ENCODE measurements at regions not wholly inside any gene's neighbourhood (a gene's known extent, or its start where the extent isn't known, plus 50 kb on each side); places are given as distances from the start of the nearest gene placed in this dataset.

DNA sequence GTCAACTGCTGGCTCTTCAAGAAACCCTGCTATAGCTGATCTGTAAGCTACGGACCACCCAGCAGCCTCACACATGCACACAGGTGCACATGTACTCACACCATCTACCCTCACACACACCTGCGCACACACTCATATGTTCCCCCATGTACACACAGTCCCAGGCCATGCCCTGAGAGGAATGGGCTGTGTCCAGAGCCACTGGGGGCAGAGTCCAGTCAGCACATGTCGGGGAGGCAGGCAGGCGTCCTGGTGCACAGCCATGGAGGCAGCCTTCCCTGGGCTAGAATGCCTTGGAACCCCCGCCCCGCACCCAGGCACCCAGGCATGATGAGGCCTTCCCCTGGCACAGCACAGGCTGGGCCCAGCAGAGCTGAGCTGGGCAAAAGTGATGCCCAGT lies 58.3 kb upstream of the DLK1 start:
- Mint-ChIP-seq H3K4me1 (peaks cover 78% of the 10 kb centered on the region), H3K27ac (no peak overlapping the region), H3K9me3 (no peaks in the 10 kb centered on the region), H3K27me3 (ENCODE audit: low read depth, poor library complexity) (peaks cover 15% of the 10 kb centered on the region), H3K36me3 (ENCODE audit: low read depth) (no peaks in the 10 kb centered on the region), H3K4me3 (no peak overlapping the region)
- TF ChIP-seq, protein P1, sequence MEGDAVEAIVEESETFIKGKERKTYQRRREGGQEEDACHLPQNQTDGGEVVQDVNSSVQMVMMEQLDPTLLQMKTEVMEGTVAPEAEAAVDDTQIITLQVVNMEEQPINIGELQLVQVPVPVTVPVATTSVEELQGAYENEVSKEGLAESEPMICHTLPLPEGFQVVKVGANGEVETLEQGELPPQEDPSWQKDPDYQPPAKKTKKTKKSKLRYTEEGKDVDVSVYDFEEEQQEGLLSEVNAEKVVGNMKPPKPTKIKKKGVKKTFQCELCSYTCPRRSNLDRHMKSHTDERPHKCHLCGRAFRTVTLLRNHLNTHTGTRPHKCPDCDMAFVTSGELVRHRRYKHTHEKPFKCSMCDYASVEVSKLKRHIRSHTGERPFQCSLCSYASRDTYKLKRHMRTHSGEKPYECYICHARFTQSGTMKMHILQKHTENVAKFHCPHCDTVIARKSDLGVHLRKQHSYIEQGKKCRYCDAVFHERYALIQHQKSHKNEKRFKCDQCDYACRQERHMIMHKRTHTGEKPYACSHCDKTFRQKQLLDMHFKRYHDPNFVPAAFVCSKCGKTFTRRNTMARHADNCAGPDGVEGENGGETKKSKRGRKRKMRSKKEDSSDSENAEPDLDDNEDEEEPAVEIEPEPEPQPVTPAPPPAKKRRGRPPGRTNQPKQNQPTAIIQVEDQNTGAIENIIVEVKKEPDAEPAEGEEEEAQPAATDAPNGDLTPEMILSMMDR (IDR thresholded peaks at IDR 0.05): no peak
- no peak for DNase-seq

DNA sequence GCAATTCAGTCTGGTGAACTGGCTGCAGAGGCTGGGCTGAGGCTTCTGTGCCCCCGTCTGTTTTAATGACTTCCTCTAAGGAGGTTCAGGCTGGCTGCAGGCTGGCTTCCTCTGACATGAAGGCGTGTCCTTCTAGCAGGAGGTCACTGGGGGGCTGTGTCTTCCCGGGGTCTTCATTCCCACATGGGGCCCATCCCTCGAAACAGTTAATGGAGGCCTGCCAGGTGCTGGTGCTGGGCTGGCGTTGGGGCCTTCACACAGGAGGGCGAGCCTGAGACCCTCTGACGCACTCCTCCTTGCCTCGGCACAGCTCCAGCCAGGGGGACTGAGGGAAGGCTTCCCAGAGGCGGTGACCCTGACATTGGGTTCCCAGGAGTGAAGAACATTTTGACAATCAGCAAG lies 57.7 kb upstream of the DLK1 start:
- peak overlapping the region; percentile 57 for H3K27ac Mint-ChIP-seq

DNA sequence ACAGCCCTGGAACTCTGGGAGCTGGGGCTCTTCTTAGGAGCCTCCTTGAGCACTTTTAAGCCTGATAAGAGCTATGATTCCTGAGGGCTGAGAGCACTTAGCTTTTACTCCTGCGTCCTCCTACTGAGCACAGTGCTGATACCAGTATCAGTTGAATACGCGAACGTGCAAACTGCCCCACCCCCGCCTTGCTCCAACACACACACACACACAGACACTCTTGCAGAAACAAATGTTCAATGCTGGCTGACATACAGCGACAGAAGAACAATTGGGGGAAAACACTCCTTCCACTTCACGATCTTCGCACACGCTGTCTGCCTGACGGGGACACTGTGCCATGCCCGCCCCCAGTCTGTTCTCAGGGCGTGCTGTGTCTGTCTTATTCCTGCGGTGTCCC lies 57.2 kb upstream of the DLK1 start:
- Mint-ChIP-seq H3K36me3 (ENCODE audit: low read depth) (no peaks in the 10 kb centered on the region), H3K4me3 (no peak overlapping the region), H3K9me3 (no peaks in the 10 kb centered on the region), H3K4me1 (peaks cover 84% of the 10 kb centered on the region), H3K27me3 (ENCODE audit: low read depth, poor library complexity) (peaks cover 15% of the 10 kb centered on the region), H3K27ac (no peak overlapping the region)
- TF ChIP-seq, protein P1 (IDR thresholded peaks at IDR 0.05): no peak
- no peak for DNase-seq

More for the DNA sequence above, 57.7 kb upstream of the DLK1 start:
- peaks cover 15% of the 10 kb centered on the region for H3K27me3 Mint-ChIP-seq (ENCODE audit: low read depth, poor library complexity)
- TF ChIP-seq, protein P1 (IDR thresholded peaks at IDR 0.05): no peak
- no peak overlapping the region for H3K4me3 Mint-ChIP-seq
- H3K36me3 Mint-ChIP-seq (ENCODE audit: low read depth): no peaks in the 10 kb centered on the region
- H3K9me3 Mint-ChIP-seq: no peaks in the 10 kb centered on the region
- peaks cover 84% of the 10 kb centered on the region for H3K4me1 Mint-ChIP-seq
- DNase-seq: no peak

DNA sequence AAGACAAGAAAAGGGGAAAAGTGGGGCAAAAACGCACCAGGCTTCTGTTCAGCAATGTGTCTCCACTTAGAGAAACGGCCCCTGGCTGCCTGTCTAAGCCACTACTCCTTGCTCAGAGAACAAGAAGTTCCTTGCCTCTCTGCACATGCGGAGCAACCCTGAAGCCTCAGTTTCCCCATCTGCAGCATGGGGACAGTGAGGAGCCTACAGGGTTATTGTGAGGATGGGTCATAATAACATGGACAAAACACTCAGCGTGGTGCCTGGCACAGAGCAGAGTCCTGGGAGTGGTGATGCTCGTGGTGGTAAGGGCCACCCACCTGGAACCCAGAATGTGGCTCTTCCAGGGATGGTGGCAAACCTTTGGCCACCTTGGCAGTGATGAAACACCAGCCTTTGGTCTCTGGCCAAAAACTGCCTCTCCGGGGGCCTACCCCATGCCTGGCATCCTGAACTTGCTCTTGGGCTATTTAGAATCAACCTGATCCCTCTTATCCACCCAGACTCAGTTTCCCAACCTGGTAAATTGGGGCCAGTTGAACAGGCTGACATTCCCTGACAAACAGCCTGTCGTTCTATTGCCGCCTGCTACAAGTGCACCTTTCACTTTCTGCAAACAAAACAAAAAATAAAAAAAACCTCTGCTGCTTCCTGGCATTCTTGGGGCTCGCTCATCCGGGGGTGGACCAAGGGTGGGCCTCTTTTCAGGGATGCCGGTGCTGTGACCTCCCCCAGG lies 56.5 kb upstream of the DLK1 start:
- Mint-ChIP-seq H3K9me3 (no peaks in the 10 kb centered on the region), H3K27ac (no peak overlapping the region), H3K4me3 (no peak overlapping the region), H3K36me3 (ENCODE audit: low read depth) (no peaks in the 10 kb centered on the region), H3K4me1 (peaks cover 84% of the 10 kb centered on the region), H3K27me3 (ENCODE audit: low read depth, poor library complexity) (peaks cover 12% of the 10 kb centered on the region)
- TF ChIP-seq, protein P1 (IDR thresholded peaks at IDR 0.05): no peak
- DNase-seq: no peak

DNA sequence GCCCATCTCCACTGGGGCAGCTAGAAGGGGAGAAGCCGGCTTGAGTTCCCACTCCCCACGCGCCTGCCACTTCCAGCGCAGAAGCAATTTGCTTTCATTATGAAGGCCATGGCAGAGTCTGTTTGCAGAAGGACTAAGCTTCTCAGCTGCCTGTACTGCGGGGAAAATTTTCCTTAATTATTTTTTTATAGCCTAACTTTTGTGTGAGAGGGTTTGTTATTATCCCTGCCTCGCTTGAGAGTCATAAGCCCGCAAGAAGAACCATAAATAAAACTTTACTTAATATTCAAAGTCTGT lies 56.0 kb upstream of the DLK1 start:
- Mint-ChIP-seq H3K36me3 (ENCODE audit: low read depth) (no peaks in the 10 kb centered on the region), H3K4me3 (no peak overlapping the region), H3K4me1 (peaks cover 84% of the 10 kb centered on the region), H3K9me3 (no peaks in the 10 kb centered on the region), H3K27ac (no peak overlapping the region), H3K27me3 (ENCODE audit: low read depth, poor library complexity) (peaks cover 11% of the 10 kb centered on the region)
- DNase-seq: no peak
- TF ChIP-seq, protein P1 (IDR thresholded peaks at IDR 0.05): no peak

DNA sequence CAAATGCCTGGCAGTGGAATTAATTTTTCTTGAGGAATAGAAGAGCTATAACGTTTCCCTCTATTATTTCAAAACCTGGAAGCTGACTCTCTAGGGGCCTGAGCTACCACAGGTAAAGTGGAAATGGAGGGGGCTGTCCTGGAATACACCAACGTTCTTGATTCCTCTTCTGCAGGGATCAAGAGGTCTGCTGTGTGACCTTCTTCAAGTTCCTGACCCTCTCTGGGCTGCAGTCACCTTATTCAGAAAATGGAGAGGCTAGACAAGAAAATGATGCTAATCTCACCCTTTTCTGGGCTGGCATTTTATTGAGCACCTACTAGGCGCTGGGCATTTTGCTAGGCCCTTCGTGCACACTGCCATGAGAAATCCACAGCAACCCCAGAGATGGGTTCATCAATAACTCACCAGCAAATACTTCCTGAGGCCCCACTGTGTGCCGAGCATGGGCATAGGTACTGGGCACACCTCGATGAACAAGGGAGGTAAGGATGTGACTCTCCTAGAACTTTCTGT lies 55.2 kb upstream of the DLK1 start:
- peaks cover 88% of the 10 kb centered on the region for H3K4me1 Mint-ChIP-seq
- DNase-seq: no peak
- H3K27ac Mint-ChIP-seq: no peak overlapping the region
- no peaks in the 10 kb centered on the region for H3K9me3 Mint-ChIP-seq
- no peak overlapping the region for H3K4me3 Mint-ChIP-seq
- TF ChIP-seq, protein P1 (IDR thresholded peaks at IDR 0.05): no peak
- H3K27me3 Mint-ChIP-seq (ENCODE audit: low read depth, poor library complexity): peaks cover 13% of the 10 kb centered on the region
- H3K36me3 Mint-ChIP-seq (ENCODE audit: low read depth): no peaks in the 10 kb centered on the region
